ENCODE measurements at regions not wholly inside any gene's neighbourhood (a gene's known extent, or its start where the extent isn't known, plus 50 kb on each side); places are given as distances from the start of the nearest gene placed in this dataset.

- TF ChIP-seq CTCF (conservative IDR thresholded peaks at IDR 0.05; ENCODE audit: low read depth, low read length) (no peak), POLR2A (IDR thresholded peaks at IDR 0.05; ENCODE audit: low read depth, low read length) (no peak), USF2 (IDR thresholded peaks at IDR 0.05; ENCODE audit: low read depth, low read length) (no peak), MXI1 (IDR thresholded peaks at IDR 0.05; ENCODE audit: borderline replicate concordance, low read depth, low read length) (no peak), RFX5 (IDR thresholded peaks at IDR 0.05; ENCODE audit: low read depth, low read length) (no peak), SMC3 (IDR thresholded peaks at IDR 0.05; ENCODE audit: low read depth, low read length) (no peak), BHLHE40 (IDR thresholded peaks at IDR 0.05; ENCODE audit: low read depth, low read length) (no peak), RAD21 (IDR thresholded peaks at IDR 0.05; ENCODE audit: low read length) (no peak), MAFK (IDR thresholded peaks at IDR 0.05; ENCODE audit: low read depth, low read length) (no peak), CEBPB (IDR thresholded peaks at IDR 0.05; ENCODE audit: low read depth, low read length) (no peak), FOS (IDR thresholded peaks at IDR 0.05; ENCODE audit: low read depth, low read length) (no peak), NFE2L2 (IDR thresholded peaks at IDR 0.05; ENCODE audit: low read depth, low read length) (no peak), MAZ (IDR thresholded peaks at IDR 0.05; ENCODE audit: borderline replicate concordance, low read depth, low read length) (no peak)
Measured at GRCh38 chr19:31574251-31574973, 225.2 kb upstream of the TSHZ3 start.

All from IMR-90 (cell line).